Uterus (tissue), 3 donors: ENCODE measurements at regions not wholly inside any gene's neighbourhood (a gene's known extent, or its start where the extent isn't known, plus 50 kb on each side); places are given as distances from the start of the nearest gene placed in this dataset.

Source experiments
- DNase-seq, 2 donors: peaks; one replicate each; pipeline ENCODE4 v3.0.0-alpha.2; 2019 to 2020
- H3K27ac ChIP-seq, 2 donors: fragments of 200-600 bp; sonication (generic); 1 replicate in 1 of 2; 2 replicates in 1 of 2; pipeline ENCODE4 v1.5.1; 2016 to 2018
- H3K27me3 ChIP-seq, 2 donors: fragments of 200-600 bp; sonication (generic); one replicate each; pipeline ENCODE4 v1.5.1; 2018 to 2019; ENCODE audit warnings: control low read depth in 1 of 2
- H3K36me3 ChIP-seq, 2 donors: fragments of 200-600 bp; sonication (generic); one replicate each; pipeline ENCODE4 v1.5.1; 2019; ENCODE audit warnings: control low read depth in 1 of 2
- H3K4me1 ChIP-seq, 2 donors: fragments of 200-600 bp; sonication (generic); one replicate each; pipeline ENCODE4 v1.5.1; 2018 to 2019; ENCODE audit warnings: control low read depth in 1 of 2
- H3K4me3 ChIP-seq, 2 donors: fragments of 200-600 bp; sonication (generic); 1 replicate in 1 of 2; 2 replicates in 1 of 2; pipeline ENCODE4 v1.5.1; 2018 to 2019; ENCODE audit warnings: mild to moderate bottlenecking in 1 of 2
- H3K9me3 ChIP-seq, 2 donors: fragments of 200-600 bp; sonication (generic); one replicate each; pipeline ENCODE4 v1.5.1; 2019; ENCODE audit warnings: control low read depth in 1 of 2
- POLR2A ChIP-seq, 2 donors: fragments of 450-650 bp; IDR thresholded peaks; one replicate each; pipeline ENCODE4 v1.6.1; 2016; ENCODE audit warnings: antibody characterized with exemption in 2 of 2, mild to moderate bottlenecking in 1 of 2, moderate library complexity in 1 of 2
- intact Hi-C: fragments of 100-400 bp; cut with DNase I; formaldehyde crosslinking; loops from one replicate; pipeline ENCODE4 v1.15.1; 2023; ENCODE audit warnings: low total_unique reads
- TF ChIP-seq, protein P1 (sequence below), 4 experiments: fragments of 200-600 bp in 2 of 4; fragments of 450-650 bp in 2 of 4; sonication (generic) in 2 of 4; IDR thresholded peaks; one replicate each; pipeline ENCODE4 v1.5.1; 2016 to 2019; ENCODE audit warnings: antibody characterized with exemption in 4 of 4, mild to moderate bottlenecking in 2 of 4, moderate library complexity in 1 of 4
- donor health status: DM: yes; HTN: yes; CAD: no.

DNA sequence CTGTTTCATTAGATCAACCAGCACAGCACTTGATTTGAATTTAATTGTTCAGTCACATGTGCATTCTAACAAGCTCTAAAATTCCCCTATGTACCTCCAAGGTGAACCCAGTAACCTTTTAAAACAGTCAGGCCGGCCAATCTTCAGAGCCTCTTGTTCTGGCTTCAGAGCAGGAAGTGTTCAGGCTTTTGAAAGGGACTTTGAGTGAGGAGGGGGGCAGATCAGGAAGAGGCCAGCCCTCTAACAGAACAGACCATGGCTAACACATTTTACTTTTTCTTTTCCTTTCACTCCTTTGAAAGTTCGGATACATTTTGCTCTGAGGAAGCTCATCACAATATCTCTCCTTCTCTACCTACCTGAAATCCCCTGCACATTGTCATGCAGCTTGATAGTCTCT, 390.3 kb downstream of the TBC1D4 start:
- TF ChIP-seq, protein P1, sequence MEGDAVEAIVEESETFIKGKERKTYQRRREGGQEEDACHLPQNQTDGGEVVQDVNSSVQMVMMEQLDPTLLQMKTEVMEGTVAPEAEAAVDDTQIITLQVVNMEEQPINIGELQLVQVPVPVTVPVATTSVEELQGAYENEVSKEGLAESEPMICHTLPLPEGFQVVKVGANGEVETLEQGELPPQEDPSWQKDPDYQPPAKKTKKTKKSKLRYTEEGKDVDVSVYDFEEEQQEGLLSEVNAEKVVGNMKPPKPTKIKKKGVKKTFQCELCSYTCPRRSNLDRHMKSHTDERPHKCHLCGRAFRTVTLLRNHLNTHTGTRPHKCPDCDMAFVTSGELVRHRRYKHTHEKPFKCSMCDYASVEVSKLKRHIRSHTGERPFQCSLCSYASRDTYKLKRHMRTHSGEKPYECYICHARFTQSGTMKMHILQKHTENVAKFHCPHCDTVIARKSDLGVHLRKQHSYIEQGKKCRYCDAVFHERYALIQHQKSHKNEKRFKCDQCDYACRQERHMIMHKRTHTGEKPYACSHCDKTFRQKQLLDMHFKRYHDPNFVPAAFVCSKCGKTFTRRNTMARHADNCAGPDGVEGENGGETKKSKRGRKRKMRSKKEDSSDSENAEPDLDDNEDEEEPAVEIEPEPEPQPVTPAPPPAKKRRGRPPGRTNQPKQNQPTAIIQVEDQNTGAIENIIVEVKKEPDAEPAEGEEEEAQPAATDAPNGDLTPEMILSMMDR (IDR thresholded peaks at IDR 0.05) = no peak
- no peak for TF ChIP-seq POLR2A (IDR thresholded peaks at IDR 0.05)
- intact Hi-C loops = no loop called here
- DNase-seq = no peak
- no peaks in the 10 kb centered on the region for H3K4me1 ChIP-seq
- H3K27ac ChIP-seq = no peak overlapping the region
- H3K4me3 ChIP-seq = no peak overlapping the region
- no peaks in the 10 kb centered on the region for H3K27me3 ChIP-seq
- no peaks in the 10 kb centered on the region for H3K9me3 ChIP-seq
- no peaks in the 10 kb centered on the region for H3K36me3 ChIP-seq

DNA sequence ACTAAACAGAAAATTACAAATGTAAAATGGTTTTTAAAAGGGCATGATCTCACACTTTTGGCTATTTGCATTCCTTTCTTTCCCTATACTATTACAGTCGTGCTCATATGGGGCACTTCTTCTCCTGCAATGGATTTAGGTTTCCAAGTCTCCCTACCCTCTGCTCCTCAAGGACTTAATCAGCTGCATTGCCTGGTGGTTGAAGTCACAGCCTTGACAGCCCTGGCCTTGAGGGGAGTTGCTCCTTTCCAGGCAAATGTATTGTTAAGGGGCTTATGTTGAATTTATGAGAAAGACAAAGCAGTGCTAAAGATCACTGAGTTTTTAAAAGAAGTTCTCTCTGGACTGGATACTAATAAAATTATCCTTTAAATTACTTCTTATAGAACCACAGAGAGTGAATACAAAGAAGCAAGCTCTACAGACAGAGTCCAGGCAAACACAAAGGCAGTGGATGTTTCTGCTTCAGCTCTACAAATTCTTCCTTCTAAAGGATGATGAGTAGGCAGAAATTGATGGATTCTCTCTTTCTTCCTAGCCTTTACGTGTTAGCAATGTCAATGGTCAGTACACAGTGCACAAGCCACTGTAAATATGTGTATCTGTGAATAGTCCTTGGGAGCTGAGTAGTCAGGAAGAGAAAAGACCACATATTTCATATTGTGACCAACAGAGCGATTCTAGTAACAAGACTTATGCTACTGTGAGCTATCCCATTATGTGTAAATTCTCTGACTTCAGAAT, 390.9 kb downstream of the TBC1D4 start:
- intact Hi-C loops = no loop called here
- no peaks in the 10 kb centered on the region for H3K27me3 ChIP-seq
- no peak for TF ChIP-seq POLR2A (IDR thresholded peaks at IDR 0.05)
- TF ChIP-seq, protein P1 (IDR thresholded peaks at IDR 0.05) = no peak
- no peaks in the 10 kb centered on the region for H3K4me1 ChIP-seq
- H3K27ac ChIP-seq = no peak overlapping the region
- no peak overlapping the region for H3K4me3 ChIP-seq
- H3K36me3 ChIP-seq = no peaks in the 10 kb centered on the region
- no peaks in the 10 kb centered on the region for H3K9me3 ChIP-seq
- DNase-seq = no peak

DNA sequence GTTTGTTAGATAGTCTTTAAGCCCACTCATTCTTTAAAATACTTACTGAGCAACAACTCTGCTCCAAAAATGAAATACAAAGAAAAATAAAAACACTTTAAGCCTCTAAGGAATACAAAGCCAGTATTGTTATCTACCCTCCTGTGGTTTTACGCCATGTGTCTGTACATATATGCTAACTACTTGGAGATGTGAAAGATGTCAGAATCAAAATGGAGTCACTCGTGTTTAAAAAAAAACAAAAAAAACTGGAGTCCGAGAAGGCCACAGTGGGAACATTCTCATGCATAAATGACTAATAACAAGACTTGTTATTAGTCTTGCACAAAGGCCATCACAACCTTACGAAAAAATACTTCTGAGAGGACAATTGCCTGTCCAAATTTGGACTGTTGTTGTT, 393.1 kb downstream of the TBC1D4 start:
- Histone ChIP-seq H3K27me3 (no peaks in the 10 kb centered on the region), H3K9me3 (no peaks in the 10 kb centered on the region), H3K27ac (no peak overlapping the region), H3K4me3 (no peak overlapping the region), H3K36me3 (no peaks in the 10 kb centered on the region), H3K4me1 (no peaks in the 10 kb centered on the region)
- TF ChIP-seq, protein P1 (IDR thresholded peaks at IDR 0.05) = no peak
- no peak for TF ChIP-seq POLR2A (IDR thresholded peaks at IDR 0.05)
- intact Hi-C loops = no loop called here
- DNase-seq = no peak

DNA sequence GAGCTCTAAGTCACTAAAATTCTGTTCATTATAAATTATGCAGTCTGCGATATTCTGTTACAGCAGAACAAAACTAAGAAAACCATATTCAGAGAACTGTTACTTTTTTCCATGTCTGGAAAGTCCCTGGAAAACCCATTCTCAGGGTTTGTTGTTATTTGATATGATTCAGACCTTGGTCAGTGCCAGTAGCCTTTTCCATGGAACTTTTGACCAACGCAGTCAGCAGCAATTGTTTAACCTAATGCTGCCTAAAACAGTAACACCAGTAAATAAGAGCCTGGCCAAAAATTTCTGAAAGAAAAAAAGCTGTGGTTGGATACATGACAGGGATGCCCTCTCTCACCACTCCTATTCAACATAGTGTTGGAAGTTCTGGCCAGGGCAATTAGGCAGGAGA, 402.7 kb downstream of the TBC1D4 start:
- H3K27ac ChIP-seq = no peak overlapping the region
- DNase-seq = no peak
- no peaks in the 10 kb centered on the region for H3K9me3 ChIP-seq
- H3K36me3 ChIP-seq = no peaks in the 10 kb centered on the region
- H3K4me3 ChIP-seq = no peak overlapping the region
- intact Hi-C loops = no loop called here
- TF ChIP-seq, protein P1 (IDR thresholded peaks at IDR 0.05) = no peak
- TF ChIP-seq POLR2A (IDR thresholded peaks at IDR 0.05) = no peak
- no peaks in the 10 kb centered on the region for H3K4me1 ChIP-seq
- no peaks in the 10 kb centered on the region for H3K27me3 ChIP-seq

DNA sequence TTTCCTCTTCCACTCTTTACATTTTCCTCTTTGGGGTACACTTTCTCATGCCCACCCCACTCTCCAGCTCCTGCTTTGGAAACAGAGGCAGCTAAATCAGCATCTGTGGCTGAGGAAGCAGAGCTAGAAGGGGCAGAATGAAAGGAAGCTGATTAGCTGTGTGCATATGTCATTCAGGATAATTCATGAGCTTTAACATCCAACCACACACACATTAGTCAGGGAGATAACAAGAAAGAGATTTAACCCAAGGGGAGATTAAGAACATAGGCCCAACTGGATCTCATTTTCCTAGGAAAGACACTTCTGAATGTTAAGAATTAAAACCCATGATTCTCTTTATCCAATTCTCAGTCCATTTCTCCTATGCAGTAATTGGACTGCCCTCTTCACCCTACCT, 405.5 kb downstream of the TBC1D4 start:
- DNase-seq = no peak
- Histone ChIP-seq H3K4me1 (no peaks in the 10 kb centered on the region), H3K27me3 (no peaks in the 10 kb centered on the region), H3K4me3 (no peak overlapping the region), H3K36me3 (no peaks in the 10 kb centered on the region), H3K9me3 (no peaks in the 10 kb centered on the region), H3K27ac (no peak overlapping the region)
- intact Hi-C loops = no loop called here
- TF ChIP-seq, protein P1 (IDR thresholded peaks at IDR 0.05) = no peak
- no peak for TF ChIP-seq POLR2A (IDR thresholded peaks at IDR 0.05)
